Vagina (tissue), 2 donors: ENCODE measurements at regions not wholly inside any gene's neighbourhood (a gene's known extent, or its start where the extent isn't known, plus 50 kb on each side); places are given as distances from the start of the nearest gene placed in this dataset.

Experiments used
- CTCF ChIP-seq, 3 experiments: fragments of 450-650 bp in 2 of 3; fragments of 200-600 bp in 1 of 3; sonication (generic) in 1 of 3; IDR thresholded peaks; one replicate each; pipeline ENCODE4 v1.5.1; 2017 to 2019; ENCODE audit warnings: antibody characterized with exemption in 3 of 3, mild to moderate bottlenecking in 2 of 3, moderate library complexity in 2 of 3
- POLR2A ChIP-seq, 2 donors: fragments of 450-650 bp; IDR thresholded peaks; one replicate each; pipeline ENCODE4 v1.6.1; 2017; ENCODE audit warnings: antibody characterized with exemption in 2 of 2, mild to moderate bottlenecking in 2 of 2, moderate library complexity in 2 of 2

GRCh38 chr16:60414613-60415012, 1621.6 kb downstream of the CDH8 start:
- TF ChIP-seq CTCF (IDR thresholded peaks at IDR 0.05) (no peak), POLR2A (IDR thresholded peaks at IDR 0.05) (no peak)
